Epithelial cell of proximal tubule (primary cell): ENCODE measurements at regions not wholly inside any gene's neighbourhood (a gene's known extent, or its start where the extent isn't known, plus 50 kb on each side); places are given as distances from the start of the nearest gene placed in this dataset.

ENCODE experiments used
- DNase-seq: peaks from one replicate; pipeline ENCODE4 v3.0.0-alpha.2; 2011; ENCODE audit warnings: low read depth
- H3K4me3 ChIP-seq: 2 replicates; pipeline ENCODE4 v1.5.1; 2011; ENCODE audit warnings: low read depth, mild to moderate bottlenecking, low read length
- CTCF ChIP-seq: conservative IDR thresholded peaks from 2 replicates; pipeline ENCODE4 v1.5.1; 2012; ENCODE audit warnings: low read depth, mild to moderate bottlenecking, low read length

GRCh38 chr3:163587342-163587741 is 1491.0 kb downstream of the SI start:
- TF ChIP-seq CTCF = no peak
- no peak overlapping the region for H3K4me3 ChIP-seq
- no peak for DNase-seq

- no peak overlapping the region for H3K4me3 ChIP-seq
- no peak for TF ChIP-seq CTCF
- no peak for DNase-seq
Observed at GRCh38 chr3:163582967-163583366, 1495.3 kb downstream of the SI start.

GRCh38 chr3:163577271-163577670 is 1501.0 kb downstream of the SI start:
- no peak for DNase-seq
- H3K4me3 ChIP-seq = no peak overlapping the region
- TF ChIP-seq CTCF = no peak

GRCh38 chr3:163576314-163576713 is 1502.0 kb downstream of the SI start:
- TF ChIP-seq CTCF = no peak

GRCh38 chr3:163573324-163573723 is 1505.0 kb downstream of the SI start:
- TF ChIP-seq CTCF = no peak
- H3K4me3 ChIP-seq = no peak overlapping the region
- no peak for DNase-seq

More at GRCh38 chr3:163576314-163576713, 1502.0 kb downstream of the SI start:
- no peak overlapping the region for H3K4me3 ChIP-seq
- no peak for DNase-seq

- no peak for DNase-seq
- H3K4me3 ChIP-seq = no peak overlapping the region
- no peak for TF ChIP-seq CTCF
Observed at GRCh38 chr3:163572856-163573255, 1505.4 kb downstream of the SI start.

- H3K4me3 ChIP-seq = no peak overlapping the region
- no peak for DNase-seq
- TF ChIP-seq CTCF = no peak
Observed at GRCh38 chr3:163563485-163563884, 1514.8 kb downstream of the SI start.
